WTC11 (cell line): ENCODE measurements at regions not wholly inside any gene's neighbourhood (a gene's known extent, or its start where the extent isn't known, plus 50 kb on each side); places are given as distances from the start of the nearest gene placed in this dataset.

ENCODE experiments used
- ATAC-seq: fragments of 200-7000 bp; cut with Tn5 transposase; 2 replicates; pipeline ENCODE4 v1.10.0; 2021; ENCODE audit warnings: mild to moderate bottlenecking, moderate library complexity
- CTCF ChIA-PET: fragments of 300-600 bp; sonication (Branson Sonifier 250); formaldehyde crosslinking; loops from one replicate; lab custom pipeline; 2021; ENCODE audit warnings: antibody characterized with exemption; lab: Charles Lee
- POLR2A ChIA-PET: fragments of 350-600 bp; sonication (Branson Sonifier 250); formaldehyde crosslinking; loops from one replicate; lab custom pipeline; 2021; ENCODE audit warnings: antibody characterized with exemption; lab: Charles Lee
- DNase-seq: peaks from one replicate; pipeline ENCODE4 v3.0.0; 2021; ENCODE audit warnings: low spot score
- H3K27ac Mint-ChIP-seq: 2 replicates; pipeline ENCODE4 v1.8.0; 2021; ENCODE audit warnings: mixed read lengths
- H3K27me3 Mint-ChIP-seq: 2 replicates; pipeline ENCODE4 v1.8.0; 2021; ENCODE audit warnings: low read depth, mild to moderate bottlenecking, moderate library complexity, mixed read lengths
- H3K36me3 Mint-ChIP-seq: 2 replicates; pipeline ENCODE4 v1.8.0; 2021; ENCODE audit warnings: mixed read lengths
- H3K4me1 Mint-ChIP-seq: 2 replicates; pipeline ENCODE4 v1.8.0; 2022; ENCODE audit warnings: mixed read lengths
- H3K4me3 Mint-ChIP-seq: 2 replicates; pipeline ENCODE4 v1.8.0; 2021; ENCODE audit warnings: mild to moderate bottlenecking, moderate library complexity, mixed read lengths
- H3K9me3 Mint-ChIP-seq: 2 replicates; pipeline ENCODE4 v1.8.0; 2021; ENCODE audit warnings: mixed read lengths
- CREM ChIP-seq: sonication (generic); formaldehyde crosslinking; IDR thresholded peaks from 2 replicates; pipeline ENCODE4 v1.8.1; 2022; ENCODE audit warnings: mild to moderate bottlenecking, missing genetic modification reagents, moderate library complexity
- ESRRA ChIP-seq: sonication (generic); formaldehyde crosslinking; IDR thresholded peaks from 2 replicates; pipeline ENCODE4 v1.8.1; 2022; ENCODE audit warnings: mild to moderate bottlenecking, missing genetic modification reagents, borderline replicate concordance
- ETV6 ChIP-seq: sonication (generic); formaldehyde crosslinking; IDR thresholded peaks from 2 replicates; pipeline ENCODE4 v1.8.1; 2022; ENCODE audit warnings: mild to moderate bottlenecking, missing genetic modification reagents
- FOXP1 ChIP-seq: sonication (generic); formaldehyde crosslinking; IDR thresholded peaks from 2 replicates; pipeline ENCODE4 v1.8.0; 2022; ENCODE audit warnings: missing genetic modification reagents, mild to moderate bottlenecking, moderate library complexity, borderline replicate concordance
- GRHL2 ChIP-seq: fragments of 250-450 bp; sonication (Bioruptor Pico); IDR thresholded peaks from 2 replicates; pipeline ENCODE4 v1.8.0; 2022; ENCODE audit warnings: mild to moderate bottlenecking, moderate library complexity; ENCODE audit not compliant: insufficient replicate concordance, severe bottlenecking
- HMGA2 ChIP-seq: fragments of 250-450 bp; sonication (Bioruptor Pico); IDR thresholded peaks from 2 replicates; pipeline ENCODE4 v1.4.0; 2021; ENCODE audit warnings: mild to moderate bottlenecking, moderate library complexity
- KAT7 ChIP-seq: sonication (generic); formaldehyde crosslinking; IDR thresholded peaks from 2 replicates; pipeline ENCODE4 v1.8.1; 2023; ENCODE audit warnings: missing genetic modification reagents, mild to moderate bottlenecking, borderline replicate concordance
- MYBL2 ChIP-seq: sonication (generic); formaldehyde crosslinking; IDR thresholded peaks from 2 replicates; pipeline ENCODE4 v1.8.1; 2023; ENCODE audit warnings: mild to moderate bottlenecking, moderate library complexity, missing genetic modification reagents
- NFATC4 ChIP-seq: fragments of 250-450 bp; sonication (Bioruptor Pico); IDR thresholded peaks from 2 replicates; pipeline ENCODE4 v1.9.0; 2021; ENCODE audit warnings: mild to moderate bottlenecking
- NFYB ChIP-seq: sonication (generic); formaldehyde crosslinking; conservative IDR thresholded peaks from 2 replicates; pipeline ENCODE4 v1.8.0; 2022; ENCODE audit warnings: low read depth, missing genetic modification reagents
- RORB ChIP-seq: fragments of 250-450 bp; sonication (Bioruptor Pico); IDR thresholded peaks from 2 replicates; pipeline ENCODE4 v1.9.0; 2021; ENCODE audit warnings: mild to moderate bottlenecking
- SMAD3 ChIP-seq: sonication (generic); formaldehyde crosslinking; IDR thresholded peaks from 2 replicates; pipeline ENCODE4 v1.8.0; 2022; ENCODE audit warnings: missing genetic modification reagents, mild to moderate bottlenecking, borderline replicate concordance
- SP1 ChIP-seq: sonication (generic); formaldehyde crosslinking; conservative IDR thresholded peaks from 2 replicates; pipeline ENCODE4 v1.8.1; 2022; ENCODE audit warnings: missing genetic modification reagents
- ZNF138 ChIP-seq: sonication (generic); formaldehyde crosslinking; conservative IDR thresholded peaks from 2 replicates; pipeline ENCODE4 v1.8.1; 2022; ENCODE audit warnings: mild to moderate bottlenecking, moderate library complexity, missing genetic modification reagents
- ZNF263 ChIP-seq: sonication (generic); formaldehyde crosslinking; IDR thresholded peaks from 2 replicates; pipeline ENCODE4 v1.8.1; 2022; ENCODE audit warnings: low read depth, mild to moderate bottlenecking, moderate library complexity, missing genetic modification reagents
- ZNF416 ChIP-seq: fragments of 250-450 bp; sonication (Bioruptor Pico); IDR thresholded peaks from 2 replicates; pipeline ENCODE4 v1.9.0; 2021; ENCODE audit warnings: mild to moderate bottlenecking, inconsistent platforms
- TF ChIP-seq, protein P1 (sequence below): sonication (generic); formaldehyde crosslinking; IDR thresholded peaks from 2 replicates; pipeline ENCODE4 v1.8.0; 2023; ENCODE audit warnings: missing genetic modification reagents
- TF ChIP-seq, protein P2 (sequence below): fragments of 200-600 bp; IDR thresholded peaks from 2 replicates; pipeline ENCODE4 v1.8.0; 2022; ENCODE audit warnings: antibody characterized with exemption
- TF ChIP-seq, protein P3 (sequence below): sonication (generic); formaldehyde crosslinking; IDR thresholded peaks from 2 replicates; pipeline ENCODE4 v1.8.1; 2023; ENCODE audit warnings: mild to moderate bottlenecking, missing genetic modification reagents, moderate library complexity
- TF ChIP-seq, protein P4 (sequence below): sonication (generic); formaldehyde crosslinking; IDR thresholded peaks from 2 replicates; pipeline ENCODE4 v1.8.0; 2022; ENCODE audit warnings: mild to moderate bottlenecking, missing genetic modification reagents
- TF ChIP-seq, protein P5 (sequence below): sonication (generic); formaldehyde crosslinking; IDR thresholded peaks from 2 replicates; pipeline ENCODE4 v1.8.1; 2023; ENCODE audit warnings: mild to moderate bottlenecking, missing genetic modification reagents, borderline replicate concordance
- TF ChIP-seq, protein P6 (sequence below): fragments of 250-450 bp; sonication (Bioruptor Pico); IDR thresholded peaks from 2 replicates; pipeline ENCODE4 v1.9.0; 2021; ENCODE audit warnings: mild to moderate bottlenecking
- TF ChIP-seq, protein P7 (sequence below): fragments of 250-450 bp; sonication (Bioruptor Pico); IDR thresholded peaks from 2 replicates; pipeline ENCODE4 v2.1.2; 2022; ENCODE audit warnings: mild to moderate bottlenecking, moderate library complexity
- TF ChIP-seq, protein P8 (sequence below): sonication (generic); formaldehyde crosslinking; IDR thresholded peaks from 2 replicates; pipeline ENCODE4 v1.8.1; 2023; ENCODE audit warnings: mild to moderate bottlenecking, missing genetic modification reagents

DNA sequence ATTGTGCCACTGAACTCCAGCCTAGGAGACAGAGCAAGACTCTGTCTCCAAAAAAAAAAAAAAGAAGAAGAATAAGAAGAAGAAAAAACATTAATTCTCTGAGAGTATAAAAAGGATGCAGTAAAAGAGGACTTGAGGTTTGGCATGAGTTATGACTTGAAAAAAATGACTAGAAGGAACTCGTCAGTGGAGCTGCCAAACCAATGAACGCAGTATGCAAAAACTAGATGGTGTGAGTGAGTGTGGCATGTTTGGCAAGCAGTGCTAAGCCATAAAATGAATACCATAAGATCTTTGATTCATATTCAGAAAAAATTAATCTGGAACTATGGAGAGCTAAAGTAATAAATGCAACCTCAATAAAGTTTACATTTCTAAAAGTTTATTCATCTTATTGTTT, 68.6 kb upstream of the MEOX2 start:
- no peaks in the 10 kb centered on the region for H3K27me3 Mint-ChIP-seq
- no peak overlapping the region for H3K27ac Mint-ChIP-seq
- ATAC-seq (no peak), DNase-seq (no peak)
- POLR2A ChIA-PET: no interaction called here
- H3K36me3 Mint-ChIP-seq: no peaks in the 10 kb centered on the region
- TF ChIP-seq, protein P1, sequence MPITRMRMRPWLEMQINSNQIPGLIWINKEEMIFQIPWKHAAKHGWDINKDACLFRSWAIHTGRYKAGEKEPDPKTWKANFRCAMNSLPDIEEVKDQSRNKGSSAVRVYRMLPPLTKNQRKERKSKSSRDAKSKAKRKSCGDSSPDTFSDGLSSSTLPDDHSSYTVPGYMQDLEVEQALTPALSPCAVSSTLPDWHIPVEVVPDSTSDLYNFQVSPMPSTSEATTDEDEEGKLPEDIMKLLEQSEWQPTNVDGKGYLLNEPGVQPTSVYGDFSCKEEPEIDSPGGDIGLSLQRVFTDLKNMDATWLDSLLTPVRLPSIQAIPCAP: no peak
- TF ChIP-seq, protein P2, sequence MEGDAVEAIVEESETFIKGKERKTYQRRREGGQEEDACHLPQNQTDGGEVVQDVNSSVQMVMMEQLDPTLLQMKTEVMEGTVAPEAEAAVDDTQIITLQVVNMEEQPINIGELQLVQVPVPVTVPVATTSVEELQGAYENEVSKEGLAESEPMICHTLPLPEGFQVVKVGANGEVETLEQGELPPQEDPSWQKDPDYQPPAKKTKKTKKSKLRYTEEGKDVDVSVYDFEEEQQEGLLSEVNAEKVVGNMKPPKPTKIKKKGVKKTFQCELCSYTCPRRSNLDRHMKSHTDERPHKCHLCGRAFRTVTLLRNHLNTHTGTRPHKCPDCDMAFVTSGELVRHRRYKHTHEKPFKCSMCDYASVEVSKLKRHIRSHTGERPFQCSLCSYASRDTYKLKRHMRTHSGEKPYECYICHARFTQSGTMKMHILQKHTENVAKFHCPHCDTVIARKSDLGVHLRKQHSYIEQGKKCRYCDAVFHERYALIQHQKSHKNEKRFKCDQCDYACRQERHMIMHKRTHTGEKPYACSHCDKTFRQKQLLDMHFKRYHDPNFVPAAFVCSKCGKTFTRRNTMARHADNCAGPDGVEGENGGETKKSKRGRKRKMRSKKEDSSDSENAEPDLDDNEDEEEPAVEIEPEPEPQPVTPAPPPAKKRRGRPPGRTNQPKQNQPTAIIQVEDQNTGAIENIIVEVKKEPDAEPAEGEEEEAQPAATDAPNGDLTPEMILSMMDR: no peak
- TF ChIP-seq, protein P3, sequence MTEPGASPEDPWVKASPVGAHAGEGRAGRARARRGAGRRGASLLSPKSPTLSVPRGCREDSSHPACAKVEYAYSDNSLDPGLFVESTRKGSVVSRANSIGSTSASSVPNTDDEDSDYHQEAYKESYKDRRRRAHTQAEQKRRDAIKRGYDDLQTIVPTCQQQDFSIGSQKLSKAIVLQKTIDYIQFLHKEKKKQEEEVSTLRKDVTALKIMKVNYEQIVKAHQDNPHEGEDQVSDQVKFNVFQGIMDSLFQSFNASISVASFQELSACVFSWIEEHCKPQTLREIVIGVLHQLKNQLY (CRISPR knock-in tag): no peak
- TF ChIP-seq MYBL2: no peak
- no peak for TF ChIP-seq RORB
- TF ChIP-seq ETV6 (CRISPR knock-in tag): no peak
- no peak for TF ChIP-seq HMGA2
- TF ChIP-seq SP1: no peak
- TF ChIP-seq ZNF138 (CRISPR knock-in tag): no peak
- TF ChIP-seq, protein P4, sequence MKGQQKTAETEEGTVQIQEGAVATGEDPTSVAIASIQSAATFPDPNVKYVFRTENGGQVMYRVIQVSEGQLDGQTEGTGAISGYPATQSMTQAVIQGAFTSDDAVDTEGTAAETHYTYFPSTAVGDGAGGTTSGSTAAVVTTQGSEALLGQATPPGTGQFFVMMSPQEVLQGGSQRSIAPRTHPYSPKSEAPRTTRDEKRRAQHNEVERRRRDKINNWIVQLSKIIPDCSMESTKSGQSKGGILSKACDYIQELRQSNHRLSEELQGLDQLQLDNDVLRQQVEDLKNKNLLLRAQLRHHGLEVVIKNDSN (CRISPR knock-in tag): no peak
- TF ChIP-seq CREM (CRISPR knock-in tag): no peak
- TF ChIP-seq ZNF416: no peak
- no peak for TF ChIP-seq GRHL2
- no peak for TF ChIP-seq ESRRA (CRISPR knock-in tag)
- no peak for TF ChIP-seq NFYB
- no peak for TF ChIP-seq NFATC4 (CRISPR knock-in tag)
- no peak for TF ChIP-seq SMAD3 (CRISPR knock-in tag)
- TF ChIP-seq ZNF263 (CRISPR knock-in tag): no peak
- no peak for TF ChIP-seq FOXP1
- TF ChIP-seq, protein P5, sequence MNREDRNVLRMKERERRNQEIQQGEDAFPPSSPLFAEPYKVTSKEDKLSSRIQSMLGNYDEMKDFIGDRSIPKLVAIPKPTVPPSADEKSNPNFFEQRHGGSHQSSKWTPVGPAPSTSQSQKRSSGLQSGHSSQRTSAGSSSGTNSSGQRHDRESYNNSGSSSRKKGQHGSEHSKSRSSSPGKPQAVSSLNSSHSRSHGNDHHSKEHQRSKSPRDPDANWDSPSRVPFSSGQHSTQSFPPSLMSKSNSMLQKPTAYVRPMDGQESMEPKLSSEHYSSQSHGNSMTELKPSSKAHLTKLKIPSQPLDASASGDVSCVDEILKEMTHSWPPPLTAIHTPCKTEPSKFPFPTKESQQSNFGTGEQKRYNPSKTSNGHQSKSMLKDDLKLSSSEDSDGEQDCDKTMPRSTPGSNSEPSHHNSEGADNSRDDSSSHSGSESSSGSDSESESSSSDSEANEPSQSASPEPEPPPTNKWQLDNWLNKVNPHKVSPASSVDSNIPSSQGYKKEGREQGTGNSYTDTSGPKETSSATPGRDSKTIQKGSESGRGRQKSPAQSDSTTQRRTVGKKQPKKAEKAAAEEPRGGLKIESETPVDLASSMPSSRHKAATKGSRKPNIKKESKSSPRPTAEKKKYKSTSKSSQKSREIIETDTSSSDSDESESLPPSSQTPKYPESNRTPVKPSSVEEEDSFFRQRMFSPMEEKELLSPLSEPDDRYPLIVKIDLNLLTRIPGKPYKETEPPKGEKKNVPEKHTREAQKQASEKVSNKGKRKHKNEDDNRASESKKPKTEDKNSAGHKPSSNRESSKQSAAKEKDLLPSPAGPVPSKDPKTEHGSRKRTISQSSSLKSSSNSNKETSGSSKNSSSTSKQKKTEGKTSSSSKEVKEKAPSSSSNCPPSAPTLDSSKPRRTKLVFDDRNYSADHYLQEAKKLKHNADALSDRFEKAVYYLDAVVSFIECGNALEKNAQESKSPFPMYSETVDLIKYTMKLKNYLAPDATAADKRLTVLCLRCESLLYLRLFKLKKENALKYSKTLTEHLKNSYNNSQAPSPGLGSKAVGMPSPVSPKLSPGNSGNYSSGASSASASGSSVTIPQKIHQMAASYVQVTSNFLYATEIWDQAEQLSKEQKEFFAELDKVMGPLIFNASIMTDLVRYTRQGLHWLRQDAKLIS (CRISPR knock-in tag): no peak
- TF ChIP-seq, all 79 proteins: peak for 0
- Mint-ChIP-seq H3K4me3 (no peak overlapping the region), H3K4me1 (no peaks in the 10 kb centered on the region), H3K9me3 (peaks cover 11% of the 10 kb centered on the region)
- CTCF ChIA-PET: no interaction called here

DNA sequence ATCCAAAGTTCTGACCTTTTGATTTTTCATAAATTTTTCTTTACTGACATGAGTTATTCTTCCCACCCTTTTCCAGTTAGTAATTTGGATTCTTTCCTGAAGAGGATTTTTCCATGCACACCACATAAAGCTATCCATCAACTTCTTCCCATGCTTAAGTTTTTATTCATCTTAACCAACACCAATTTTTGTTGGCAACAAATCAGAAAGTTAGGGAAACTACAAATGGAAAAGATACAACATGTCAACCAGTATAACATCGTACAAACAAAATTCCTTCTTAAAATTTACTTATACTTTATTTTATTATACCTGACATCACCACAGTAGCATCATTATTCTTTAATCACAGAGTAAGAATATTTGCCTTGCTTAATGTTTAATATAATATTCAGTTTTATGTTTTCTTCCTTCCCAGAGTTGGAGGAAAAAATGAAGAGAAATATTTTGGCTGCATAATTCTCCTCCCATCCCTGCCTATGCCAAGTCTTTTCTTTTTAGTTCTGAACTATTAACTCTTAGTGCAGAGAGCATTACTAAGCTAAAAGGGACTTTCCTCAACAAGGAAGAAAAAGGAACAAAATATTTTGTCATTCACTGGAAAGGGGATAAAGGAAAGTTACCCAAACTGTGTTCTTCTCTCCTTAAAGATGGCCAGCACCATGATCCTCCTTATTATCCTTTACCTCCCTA, 67.5 kb upstream of the MEOX2 start:
- ChIA-PET CTCF (no interaction called here), POLR2A (no interaction called here)
- Mint-ChIP-seq H3K4me3 (no peak overlapping the region), H3K4me1 (no peaks in the 10 kb centered on the region), H3K36me3 (no peaks in the 10 kb centered on the region), H3K27me3 (no peaks in the 10 kb centered on the region), H3K27ac (no peak overlapping the region), H3K9me3 (peaks cover 11% of the 10 kb centered on the region)
- ATAC-seq (no peak), DNase-seq (no peak)
- TF ChIP-seq, protein P6, sequence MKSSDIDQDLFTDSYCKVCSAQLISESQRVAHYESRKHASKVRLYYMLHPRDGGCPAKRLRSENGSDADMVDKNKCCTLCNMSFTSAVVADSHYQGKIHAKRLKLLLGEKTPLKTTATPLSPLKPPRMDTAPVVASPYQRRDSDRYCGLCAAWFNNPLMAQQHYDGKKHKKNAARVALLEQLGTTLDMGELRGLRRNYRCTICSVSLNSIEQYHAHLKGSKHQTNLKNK (CRISPR knock-in tag): no peak
- TF ChIP-seq KAT7: no peak
- TF ChIP-seq HMGA2: no peak
- TF ChIP-seq, protein P7, sequence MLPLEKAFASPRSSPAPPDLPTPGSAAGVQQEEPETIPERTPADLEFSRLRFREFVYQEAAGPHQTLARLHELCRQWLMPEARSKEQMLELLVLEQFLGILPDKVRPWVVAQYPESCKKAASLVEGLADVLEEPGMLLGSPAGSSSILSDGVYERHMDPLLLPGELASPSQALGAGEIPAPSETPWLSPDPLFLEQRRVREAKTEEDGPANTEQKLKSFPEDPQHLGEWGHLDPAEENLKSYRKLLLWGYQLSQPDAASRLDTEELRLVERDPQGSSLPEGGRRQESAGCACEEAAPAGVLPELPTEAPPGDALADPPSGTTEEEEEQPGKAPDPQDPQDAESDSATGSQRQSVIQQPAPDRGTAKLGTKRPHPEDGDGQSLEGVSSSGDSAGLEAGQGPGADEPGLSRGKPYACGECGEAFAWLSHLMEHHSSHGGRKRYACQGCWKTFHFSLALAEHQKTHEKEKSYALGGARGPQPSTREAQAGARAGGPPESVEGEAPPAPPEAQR (CRISPR knock-in tag): no peak
- TF ChIP-seq, protein P8, sequence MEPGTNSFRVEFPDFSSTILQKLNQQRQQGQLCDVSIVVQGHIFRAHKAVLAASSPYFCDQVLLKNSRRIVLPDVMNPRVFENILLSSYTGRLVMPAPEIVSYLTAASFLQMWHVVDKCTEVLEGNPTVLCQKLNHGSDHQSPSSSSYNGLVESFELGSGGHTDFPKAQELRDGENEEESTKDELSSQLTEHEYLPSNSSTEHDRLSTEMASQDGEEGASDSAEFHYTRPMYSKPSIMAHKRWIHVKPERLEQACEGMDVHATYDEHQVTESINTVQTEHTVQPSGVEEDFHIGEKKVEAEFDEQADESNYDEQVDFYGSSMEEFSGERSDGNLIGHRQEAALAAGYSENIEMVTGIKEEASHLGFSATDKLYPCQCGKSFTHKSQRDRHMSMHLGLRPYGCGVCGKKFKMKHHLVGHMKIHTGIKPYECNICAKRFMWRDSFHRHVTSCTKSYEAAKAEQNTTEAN (CRISPR knock-in tag): no peak
- TF ChIP-seq SMAD3 (CRISPR knock-in tag): no peak
- TF ChIP-seq RORB: no peak
